T-helper 2 cell (primary cell): ENCODE measurements at regions not wholly inside any gene's neighbourhood (a gene's known extent, or its start where the extent isn't known, plus 50 kb on each side); places are given as distances from the start of the nearest gene placed in this dataset.

Experiments used
- DNase-seq, 5 experiments: peaks; one replicate each; pipeline versions ENCODE4 v3.0.0 to v3.0.0-alpha.2; 2012 to 2022

DNA sequence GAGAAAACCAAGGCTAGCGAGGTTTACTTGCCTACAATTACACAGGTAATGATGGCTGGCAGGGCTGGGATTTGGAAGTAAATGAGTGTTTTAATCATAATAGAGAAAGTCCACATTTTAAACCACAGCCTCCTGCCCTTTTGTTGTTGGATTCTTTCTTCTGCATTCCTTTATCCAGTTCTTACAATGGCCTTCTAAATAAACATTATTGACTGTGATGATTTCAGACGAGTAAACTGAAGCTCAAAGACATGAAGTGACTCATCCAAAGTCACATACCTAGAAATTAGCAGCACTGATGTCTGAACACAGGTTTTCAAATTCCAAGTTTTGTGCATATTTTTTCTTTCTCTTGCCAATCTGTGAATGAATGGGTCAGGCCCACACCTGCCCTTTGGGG is 51.2 kb upstream of the C1QTNF7 start:
- DNase-seq, result no peak
